ENCODE measurements at regions not wholly inside any gene's neighbourhood (a gene's known extent, or its start where the extent isn't known, plus 50 kb on each side); places are given as distances from the start of the nearest gene placed in this dataset.

- FAIRE-seq (no peak), DNase-seq (ENCODE audit: low read depth) (no peak)
- no peaks in the 10 kb centered on the region for H3K36me3 Mint-ChIP-seq (ENCODE audit: low read depth, unreplicated experiment)
- Histone ChIP-seq H3K9me3 (ENCODE audit: insufficient read depth, low read depth, low read length) (no peaks in the 10 kb centered on the region), H4K20me1 (ENCODE audit: insufficient read depth, low read length) (no peaks in the 10 kb centered on the region), H3K27me3 (ENCODE audit: insufficient read depth, low read length) (no peaks in the 10 kb centered on the region), H3K4me1 (ENCODE audit: insufficient read depth, low read length) (no peaks in the 10 kb centered on the region), H3K4me2 (ENCODE audit: low read length) (no peak overlapping the region), H3K4me3 (ENCODE audit: insufficient read depth, low read depth, low read length) (no peak overlapping the region), H3K27ac (ENCODE audit: low read depth, low read length) (no peak overlapping the region), H3K9ac (ENCODE audit: low read length) (no peak overlapping the region), H3K36me3 (ENCODE audit: insufficient read depth, low read length) (no peaks in the 10 kb centered on the region), H3K79me2 (ENCODE audit: insufficient read depth, low read length) (no peaks in the 10 kb centered on the region), H2AFZ (ENCODE audit: low read depth, low read length) (no peak overlapping the region)
- H3K4me3 Mint-ChIP-seq (ENCODE audit: unreplicated experiment), result no peak overlapping the region
- peaks cover 16% of the 10 kb centered on the region for H3K27me3 Mint-ChIP-seq (ENCODE audit: low read depth, unreplicated experiment)
- H3K9me3 Mint-ChIP-seq (ENCODE audit: unreplicated experiment), result no peaks in the 10 kb centered on the region
- no peaks in the 10 kb centered on the region for H3K4me1 Mint-ChIP-seq (ENCODE audit: low read depth, unreplicated experiment)
- TF ChIP-seq CTCF (IDR thresholded peaks at IDR 0.05; ENCODE audit: insufficient read depth, low read depth, low read length) (no peak), EZH2 (IDR thresholded peaks at IDR 0.05; ENCODE audit: insufficient read depth, low read length) (no peak)
- H3K27ac Mint-ChIP-seq (ENCODE audit: unreplicated experiment), result no peak overlapping the region
These were observed 564.8 kb downstream of the VRK1 start for GRCh38 chr14:97361958-97362357.

- H4K20me1 ChIP-seq (ENCODE audit: insufficient read depth, low read length), result no peaks in the 10 kb centered on the region
- H3K4me2 ChIP-seq (ENCODE audit: low read length), result no peak overlapping the region
- FAIRE-seq (no peak), DNase-seq (ENCODE audit: low read depth) (no peak)
- Mint-ChIP-seq H3K27ac (ENCODE audit: unreplicated experiment) (no peak overlapping the region), H3K36me3 (ENCODE audit: low read depth, unreplicated experiment) (no peaks in the 10 kb centered on the region), H3K9me3 (ENCODE audit: unreplicated experiment) (no peaks in the 10 kb centered on the region), H3K4me1 (ENCODE audit: low read depth, unreplicated experiment) (no peaks in the 10 kb centered on the region), H3K4me3 (ENCODE audit: unreplicated experiment) (no peak overlapping the region), H3K27me3 (ENCODE audit: low read depth, unreplicated experiment) (peaks cover 13% of the 10 kb centered on the region)
- no peaks in the 10 kb centered on the region for H3K79me2 ChIP-seq (ENCODE audit: insufficient read depth, low read length)
- no peak overlapping the region for H2AFZ ChIP-seq (ENCODE audit: low read depth, low read length)
- TF ChIP-seq EZH2 (IDR thresholded peaks at IDR 0.05; ENCODE audit: insufficient read depth, low read length), result no peak
- no peak for TF ChIP-seq CTCF (IDR thresholded peaks at IDR 0.05; ENCODE audit: insufficient read depth, low read depth, low read length)
- H3K4me3 ChIP-seq (ENCODE audit: insufficient read depth, low read depth, low read length), result no peak overlapping the region
- H3K27ac ChIP-seq (ENCODE audit: low read depth, low read length), result no peak overlapping the region
- no peak overlapping the region for H3K9ac ChIP-seq (ENCODE audit: low read length)
- H3K4me1 ChIP-seq (ENCODE audit: insufficient read depth, low read length), result no peaks in the 10 kb centered on the region
- H3K9me3 ChIP-seq (ENCODE audit: insufficient read depth, low read depth, low read length), result peaks cover 5% of the 10 kb centered on the region
- no peaks in the 10 kb centered on the region for H3K36me3 ChIP-seq (ENCODE audit: insufficient read depth, low read length)
- H3K27me3 ChIP-seq (ENCODE audit: insufficient read depth, low read length), result no peaks in the 10 kb centered on the region
These were observed 569.2 kb downstream of the VRK1 start for GRCh38 chr14:97366400-97366799.

GRCh38 chr14:97367278-97367677, 570.1 kb downstream of the VRK1 start:
- no peaks in the 10 kb centered on the region for H3K4me1 ChIP-seq (ENCODE audit: insufficient read depth, low read length)
- TF ChIP-seq EZH2 (IDR thresholded peaks at IDR 0.05; ENCODE audit: insufficient read depth, low read length) (no peak), CTCF (IDR thresholded peaks at IDR 0.05; ENCODE audit: insufficient read depth, low read depth, low read length) (no peak)
- no peaks in the 10 kb centered on the region for H3K36me3 ChIP-seq (ENCODE audit: insufficient read depth, low read length)
- Mint-ChIP-seq H3K9me3 (ENCODE audit: unreplicated experiment) (no peaks in the 10 kb centered on the region), H3K27me3 (ENCODE audit: low read depth, unreplicated experiment) (peaks cover 13% of the 10 kb centered on the region), H3K27ac (ENCODE audit: unreplicated experiment) (no peak overlapping the region), H3K4me3 (ENCODE audit: unreplicated experiment) (no peak overlapping the region), H3K4me1 (ENCODE audit: low read depth, unreplicated experiment) (no peaks in the 10 kb centered on the region), H3K36me3 (ENCODE audit: low read depth, unreplicated experiment) (no peaks in the 10 kb centered on the region)
- no peak overlapping the region for H3K4me3 ChIP-seq (ENCODE audit: insufficient read depth, low read depth, low read length)
- H3K4me2 ChIP-seq (ENCODE audit: low read length), result no peak overlapping the region
- H4K20me1 ChIP-seq (ENCODE audit: insufficient read depth, low read length), result no peaks in the 10 kb centered on the region
- H3K27ac ChIP-seq (ENCODE audit: low read depth, low read length), result no peak overlapping the region
- no peaks in the 10 kb centered on the region for H3K27me3 ChIP-seq (ENCODE audit: insufficient read depth, low read length)
- no peak for FAIRE-seq
- DNase-seq (ENCODE audit: low read depth), result no peak
- H3K9me3 ChIP-seq (ENCODE audit: insufficient read depth, low read depth, low read length), result peaks cover 5% of the 10 kb centered on the region
- no peak overlapping the region for H3K9ac ChIP-seq (ENCODE audit: low read length)
- H3K79me2 ChIP-seq (ENCODE audit: insufficient read depth, low read length), result no peaks in the 10 kb centered on the region
- no peak overlapping the region for H2AFZ ChIP-seq (ENCODE audit: low read depth, low read length)

Measured in astrocyte (in vitro differentiated cells and primary cell).